HG03159 (cell line): ENCODE measurements at regions not wholly inside any gene's neighbourhood (a gene's known extent, or its start where the extent isn't known, plus 50 kb on each side); places are given as distances from the start of the nearest gene placed in this dataset.
"Not testable (repeated sequence)": the region's sequence is repeated elsewhere in the genome, so short reads cannot be mapped to it uniquely, and the experiment has no call there.

Source experiments
- ATAC-seq: cut with Tn5 transposase; IDR thresholded peaks from one replicate; pipeline ENCODE4 v1.9.1; 2021; ENCODE audit warnings: mild to moderate bottlenecking, moderate library complexity; ENCODE audit not compliant: unreplicated experiment

GRCh38 chr9:117649126-117649525 lies 55.1 kb upstream of the TLR4 start:
- ATAC-seq: no peak

GRCh38 chr9:117644932-117645636 lies 59.1 kb upstream of the TLR4 start:
- ATAC-seq: peak; percentile 15

- peak; percentile 79 for ATAC-seq
Observed at GRCh38 chr9:117644133-117644931, 59.9 kb upstream of the TLR4 start.

- ATAC-seq: no peak
Observed at GRCh38 chr9:117643288-117643654, 60.9 kb upstream of the TLR4 start.

GRCh38 chr9:117642571-117643287 lies 61.5 kb upstream of the TLR4 start:
- ATAC-seq: not testable (repeated sequence)

GRCh38 chr9:117636681-117637080 lies 67.5 kb upstream of the TLR4 start:
- no peak for ATAC-seq

- no peak for ATAC-seq
Observed at GRCh38 chr9:117625154-117625553, 79.0 kb upstream of the TLR4 start.

- ATAC-seq: no peak
Observed at GRCh38 chr9:117624106-117624505, 80.1 kb upstream of the TLR4 start.

- no peak for ATAC-seq
Observed at GRCh38 chr9:117622347-117622746, 81.9 kb upstream of the TLR4 start.

- no peak for ATAC-seq
Observed at GRCh38 chr9:117616431-117616831, 87.8 kb upstream of the TLR4 start.

GRCh38 chr9:117612317-117612716 lies 91.9 kb upstream of the TLR4 start:
- ATAC-seq: no peak

GRCh38 chr9:117597977-117598376 lies 106.2 kb upstream of the TLR4 start:
- no peak for ATAC-seq

- ATAC-seq: no peak
Observed at GRCh38 chr9:117596678-117597077, 107.5 kb upstream of the TLR4 start.

- ATAC-seq: no peak
Observed at GRCh38 chr9:117595650-117596049, 108.6 kb upstream of the TLR4 start.

- ATAC-seq: no peak
Observed at GRCh38 chr9:117587263-117587662, 116.9 kb upstream of the TLR4 start.

GRCh38 chr9:117574099-117574498 lies 130.1 kb upstream of the TLR4 start:
- no peak for ATAC-seq

GRCh38 chr9:117564839-117565238 lies 139.4 kb upstream of the TLR4 start:
- no peak for ATAC-seq

- ATAC-seq: no peak
Observed at GRCh38 chr9:117561761-117562160, 142.4 kb upstream of the TLR4 start.

GRCh38 chr9:117555964-117556629 lies 141.2 kb upstream of the ASTN2 start:
- peak; percentile 97 for ATAC-seq

GRCh38 chr9:117552811-117553210 lies 138.0 kb upstream of the ASTN2 start:
- ATAC-seq: no peak

GRCh38 chr9:117551171-117551570 lies 136.3 kb upstream of the ASTN2 start:
- ATAC-seq: no peak
